ENCODE measurements at regions not wholly inside any gene's neighbourhood (a gene's known extent, or its start where the extent isn't known, plus 50 kb on each side); places are given as distances from the start of the nearest gene placed in this dataset.

DNA sequence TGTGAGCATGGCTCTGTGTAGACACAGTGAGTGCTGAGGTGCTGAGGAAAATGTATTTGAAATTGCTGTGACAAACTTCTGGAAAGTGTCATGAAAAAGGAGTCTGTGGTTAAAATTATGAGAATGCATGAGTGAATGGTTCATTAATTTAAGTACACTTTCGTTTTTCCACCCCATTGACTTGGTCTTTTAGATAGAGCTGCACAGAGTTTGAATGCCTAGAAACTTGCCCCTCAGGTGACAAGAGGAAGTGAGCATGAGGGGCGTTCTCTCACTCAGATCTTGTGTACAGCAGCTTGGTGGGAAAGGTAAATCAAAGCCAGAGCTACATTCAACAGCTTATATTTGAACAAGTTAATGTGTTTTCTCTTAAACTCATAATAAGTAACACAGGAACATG is 296.8 kb downstream of the WDR72 start:
- no peaks in the 10 kb centered on the region for H3K4me1 Mint-ChIP-seq
- POLR2A ChIA-PET, result no interaction called here
- ATAC-seq (no peak), DNase-seq (no peak)
- no peak overlapping the region for H3K27ac Mint-ChIP-seq
- no peak overlapping the region for H3K4me3 Mint-ChIP-seq
- peaks cover 0 to 17% (median 0%) of the 10 kb centered on the region in 5 donors for H3K27me3 Mint-ChIP-seq
- H3K36me3 Mint-ChIP-seq, result peaks cover 0 to 8% (median 0%) of the 10 kb centered on the region in 3 donors
- H3K9me3 Mint-ChIP-seq, result peaks cover 0 to 14% (median 8%) of the 10 kb centered on the region in 9 donors

DNA sequence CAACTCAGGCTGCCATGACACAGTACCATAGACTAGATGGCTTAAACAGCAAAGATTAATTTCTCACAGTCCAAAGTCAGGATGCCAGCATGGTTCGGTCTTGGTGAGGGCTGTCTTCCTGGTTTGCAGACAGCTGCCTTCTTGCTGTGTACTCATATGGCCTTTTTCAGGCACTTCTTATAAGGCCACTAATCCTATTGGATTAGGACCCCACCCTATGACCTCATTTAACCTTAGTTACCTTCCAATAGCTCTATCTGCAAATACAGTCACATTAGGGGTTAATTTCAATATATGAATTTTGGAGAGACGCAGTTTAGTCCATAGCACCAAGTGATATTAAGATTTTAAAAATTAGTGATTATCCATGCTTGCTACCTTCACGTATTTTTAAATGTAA is 297.8 kb downstream of the WDR72 start:
- H3K9me3 Mint-ChIP-seq, result peaks cover 0 to 14% (median 8%) of the 10 kb centered on the region in 9 donors
- ATAC-seq (no peak), DNase-seq (no peak)
- POLR2A ChIA-PET, result no interaction called here
- H3K27ac Mint-ChIP-seq, result no peak overlapping the region
- no peaks in the 10 kb centered on the region for H3K4me1 Mint-ChIP-seq
- H3K36me3 Mint-ChIP-seq, result peaks cover 0 to 8% (median 0%) of the 10 kb centered on the region in 3 donors
- peaks cover 0 to 24% (median 2%) of the 10 kb centered on the region in 5 donors for H3K27me3 Mint-ChIP-seq
- no peak overlapping the region for H3K4me3 Mint-ChIP-seq

DNA sequence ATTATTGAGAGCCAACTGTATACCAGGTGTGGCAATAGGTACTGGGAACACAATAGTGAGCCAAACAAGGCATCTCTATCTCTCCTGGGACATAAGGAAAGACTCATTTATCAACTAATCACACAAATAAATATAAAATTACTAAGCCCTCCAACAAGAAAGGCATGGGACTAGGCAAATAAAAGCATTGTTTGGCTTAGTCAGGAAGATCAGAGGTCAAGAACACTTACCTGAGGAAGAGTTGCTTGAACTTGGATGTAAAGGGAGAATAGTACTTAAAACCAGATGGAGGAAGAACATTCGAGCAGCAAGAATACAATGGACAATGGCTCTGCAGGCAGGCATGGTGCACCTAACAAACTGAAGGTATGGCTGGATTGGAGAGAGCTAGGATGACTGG is 300.7 kb downstream of the WDR72 start:
- peaks cover 0 to 8% (median 0%) of the 10 kb centered on the region in 3 donors for H3K36me3 Mint-ChIP-seq
- no peak for DNase-seq
- H3K4me3 Mint-ChIP-seq, result no peak overlapping the region
- peaks cover 0 to 25% (median 2%) of the 10 kb centered on the region in 5 donors for H3K27me3 Mint-ChIP-seq
- POLR2A ChIA-PET, result no interaction called here
- no peaks in the 10 kb centered on the region for H3K4me1 Mint-ChIP-seq
- H3K9me3 Mint-ChIP-seq, result peaks cover 0 to 14% (median 8%) of the 10 kb centered on the region in 9 donors
- no peak for ATAC-seq
- no peak overlapping the region for H3K27ac Mint-ChIP-seq

DNA sequence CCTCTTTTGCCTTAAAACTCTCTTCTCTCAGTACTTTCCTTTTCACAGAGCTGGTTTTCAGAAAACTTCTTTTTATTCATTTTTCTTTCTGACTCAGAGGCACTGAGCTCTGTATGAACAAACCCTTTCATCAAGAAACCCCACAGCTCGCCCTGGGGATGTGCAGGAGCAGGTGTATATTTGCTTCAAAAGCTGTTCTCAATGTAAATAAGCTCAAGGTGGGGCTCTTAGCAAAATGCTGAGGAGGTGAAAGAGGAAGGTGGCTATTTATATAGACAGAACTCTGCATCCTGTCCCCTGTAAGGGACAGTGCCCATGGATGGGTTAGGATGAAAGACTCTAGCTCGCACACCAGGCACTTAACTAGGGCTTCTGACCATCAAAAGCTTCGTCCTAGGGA is 302.0 kb downstream of the WDR72 start:
- peaks cover 0 to 11% (median 8%) of the 10 kb centered on the region in 9 donors for H3K9me3 Mint-ChIP-seq
- ATAC-seq (no peak), DNase-seq (no peak)
- H3K4me3 Mint-ChIP-seq, result no peak overlapping the region
- peaks cover 0 to 8% (median 0%) of the 10 kb centered on the region in 3 donors for H3K36me3 Mint-ChIP-seq
- peaks cover 0 to 25% (median 2%) of the 10 kb centered on the region in 5 donors for H3K27me3 Mint-ChIP-seq
- no peak overlapping the region for H3K27ac Mint-ChIP-seq
- POLR2A ChIA-PET, result no interaction called here
- H3K4me1 Mint-ChIP-seq, result no peaks in the 10 kb centered on the region

DNA sequence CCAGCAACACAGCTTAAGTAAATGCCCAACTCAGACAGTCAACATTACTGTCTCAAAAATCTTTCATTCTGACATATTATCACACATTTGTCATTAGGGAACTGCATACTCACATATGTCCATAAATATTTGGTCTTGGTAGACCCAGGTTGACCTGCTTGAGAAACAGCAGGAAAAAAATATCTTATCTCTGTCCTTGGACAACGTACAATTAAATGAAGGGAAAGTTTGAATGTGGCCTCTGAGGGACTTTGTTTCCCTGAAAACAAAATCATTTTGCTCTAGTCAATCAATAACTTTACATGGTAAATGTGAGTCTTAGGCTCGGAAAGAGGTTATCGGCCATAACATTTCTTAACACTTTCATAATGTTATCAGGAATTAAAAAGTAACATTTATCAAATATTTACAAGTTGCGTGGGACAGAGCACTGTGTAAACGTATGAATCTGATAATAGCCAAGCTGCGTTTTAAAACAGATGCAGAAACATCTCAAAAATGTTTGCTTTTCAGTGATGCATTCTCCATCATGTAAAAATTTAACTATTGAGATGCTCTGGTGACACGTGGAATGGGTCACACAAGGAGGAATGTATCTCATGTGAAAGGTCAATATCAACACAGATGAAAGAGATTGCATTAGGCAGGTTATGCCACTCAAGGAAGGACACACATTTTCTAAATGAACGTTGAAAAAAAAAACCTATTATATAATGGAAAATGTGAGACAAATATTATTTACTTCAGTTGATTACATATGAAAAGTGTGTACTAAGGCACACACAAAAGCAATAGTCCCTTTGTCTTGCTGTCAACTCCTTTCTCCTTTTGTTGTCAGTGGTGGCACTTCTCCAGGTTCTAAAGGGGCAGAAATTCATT is 304.4 kb downstream of the WDR72 start:
- H3K27ac Mint-ChIP-seq, result no peak overlapping the region
- DNase-seq (no peak), ATAC-seq (no peak)
- no peaks in the 10 kb centered on the region for H3K4me1 Mint-ChIP-seq
- H3K36me3 Mint-ChIP-seq, result no peaks in the 10 kb centered on the region
- no peak overlapping the region for H3K4me3 Mint-ChIP-seq
- peaks cover 0 to 4% (median 0%) of the 10 kb centered on the region in 9 donors for H3K9me3 Mint-ChIP-seq
- POLR2A ChIA-PET, result no interaction called here
- H3K27me3 Mint-ChIP-seq, result peaks cover 0 to 22% (median 2%) of the 10 kb centered on the region in 5 donors

DNA sequence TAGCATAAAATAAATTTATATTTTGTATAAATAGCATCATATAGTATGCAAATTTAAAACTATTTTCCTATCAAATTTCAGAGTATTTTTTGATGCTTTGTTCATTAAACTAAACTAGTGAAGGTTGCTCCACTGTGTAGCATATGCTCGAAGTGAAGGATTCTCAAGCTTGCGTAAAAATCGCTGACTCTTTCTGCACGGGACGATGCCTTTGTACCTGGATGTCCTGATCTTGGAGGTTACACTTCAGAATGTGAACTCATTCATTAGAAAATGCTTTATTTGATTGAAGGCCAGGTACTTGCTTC is 305.0 kb downstream of the WDR72 start:
- POLR2A ChIA-PET, result no interaction called here
- H3K4me3 Mint-ChIP-seq, result no peak overlapping the region
- H3K36me3 Mint-ChIP-seq, result no peaks in the 10 kb centered on the region
- no peak for DNase-seq
- peaks cover 0 to 22% (median 2%) of the 10 kb centered on the region in 5 donors for H3K27me3 Mint-ChIP-seq
- H3K9me3 Mint-ChIP-seq, result peaks cover 0 to 4% (median 0%) of the 10 kb centered on the region in 9 donors
- H3K4me1 Mint-ChIP-seq, result no peaks in the 10 kb centered on the region
- no peak for ATAC-seq
- no peak overlapping the region for H3K27ac Mint-ChIP-seq

DNA sequence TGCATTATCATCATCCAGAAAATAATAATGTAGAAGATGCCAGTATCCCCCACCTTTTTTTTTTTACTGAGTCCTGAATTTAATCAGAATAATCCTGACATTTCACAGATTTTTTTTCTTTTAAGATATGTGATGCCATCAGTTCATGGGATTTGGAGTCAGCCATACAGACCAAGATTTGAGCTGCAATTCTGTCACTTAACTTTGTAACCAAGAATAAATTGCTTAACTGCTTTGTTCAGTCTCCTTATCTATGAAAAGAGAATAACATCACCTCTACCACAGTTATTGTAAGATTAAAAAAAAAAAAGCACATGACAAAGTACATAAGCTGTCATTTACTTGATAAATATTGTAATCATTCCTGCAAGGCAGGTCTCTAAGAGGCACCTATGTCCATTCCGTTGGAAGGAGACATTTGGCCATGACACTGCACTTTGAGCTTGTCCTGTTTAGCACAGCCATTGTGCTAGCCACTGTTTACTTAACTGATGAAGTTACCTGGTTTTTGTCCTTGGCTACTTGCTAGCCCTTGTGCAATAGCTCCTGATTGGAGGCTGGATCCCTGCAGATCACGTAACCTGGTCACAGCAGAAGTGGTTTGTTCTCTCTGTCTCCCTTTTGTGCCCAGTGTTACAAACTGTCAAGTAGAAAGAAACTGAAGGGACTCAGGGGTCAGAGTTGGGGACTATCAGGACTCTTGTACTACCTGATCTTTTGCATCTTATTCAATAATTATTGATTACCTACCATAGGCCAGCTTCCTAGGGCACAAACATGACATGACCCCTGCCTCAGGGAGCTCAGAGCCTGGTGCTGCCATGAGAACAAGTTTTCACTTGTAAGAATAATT is 306.0 kb downstream of the WDR72 start:
- Mint-ChIP-seq H3K9me3 (no peaks in the 10 kb centered on the region), H3K4me1 (no peaks in the 10 kb centered on the region), H3K4me3 (no peak overlapping the region), H3K27ac (no peak overlapping the region), H3K36me3 (no peaks in the 10 kb centered on the region), H3K27me3 (peaks cover 0 to 16% (median 2%) of the 10 kb centered on the region in 5 donors)
- POLR2A ChIA-PET, result no interaction called here
- ATAC-seq (no peak), DNase-seq (no peak)

DNA sequence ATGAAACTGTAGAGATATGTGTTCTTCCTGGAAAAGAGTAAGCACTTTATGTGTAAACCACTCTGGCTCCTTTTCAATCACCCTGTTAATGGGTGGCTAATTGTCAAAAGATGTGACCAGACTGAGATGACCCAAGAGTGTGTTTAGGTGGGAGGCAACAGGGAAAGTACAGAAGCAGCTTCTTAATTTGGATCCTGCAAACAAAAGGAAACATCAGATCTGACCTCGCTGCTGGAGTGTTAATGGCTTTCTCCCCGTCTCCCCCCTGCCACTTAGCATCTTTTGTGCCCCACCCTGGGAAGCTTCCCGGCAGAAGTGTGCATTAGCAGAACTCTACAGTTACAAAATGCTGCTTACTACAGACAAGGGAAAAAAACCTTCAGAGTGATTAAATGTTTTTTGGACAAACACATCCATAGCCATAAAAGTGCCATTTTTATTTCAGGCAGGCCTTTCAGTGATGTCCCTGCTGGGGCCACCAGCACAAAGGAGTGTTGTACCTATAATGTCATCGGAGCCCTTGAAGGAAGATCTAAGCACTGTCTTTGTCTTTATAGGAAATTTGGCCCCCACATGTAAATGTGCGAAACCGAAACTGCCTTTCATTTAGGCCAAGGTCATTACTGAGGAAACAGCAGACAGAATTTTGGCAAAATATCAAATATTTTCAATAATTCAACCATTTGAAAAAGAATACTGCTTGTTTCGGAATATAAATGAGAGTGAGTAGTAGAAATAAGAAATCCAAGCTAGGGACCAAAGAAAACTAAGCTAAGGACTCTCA is 311.0 kb downstream of the WDR72 start:
- no peak overlapping the region for H3K27ac Mint-ChIP-seq
- no peaks in the 10 kb centered on the region for H3K36me3 Mint-ChIP-seq
- H3K4me3 Mint-ChIP-seq, result no peak overlapping the region
- DNase-seq (no peak), ATAC-seq (no peak)
- no peaks in the 10 kb centered on the region for H3K4me1 Mint-ChIP-seq
- H3K9me3 Mint-ChIP-seq, result no peaks in the 10 kb centered on the region
- POLR2A ChIA-PET, result no interaction called here
- peaks cover 0 to 7% (median 0%) of the 10 kb centered on the region in 5 donors for H3K27me3 Mint-ChIP-seq

DNA sequence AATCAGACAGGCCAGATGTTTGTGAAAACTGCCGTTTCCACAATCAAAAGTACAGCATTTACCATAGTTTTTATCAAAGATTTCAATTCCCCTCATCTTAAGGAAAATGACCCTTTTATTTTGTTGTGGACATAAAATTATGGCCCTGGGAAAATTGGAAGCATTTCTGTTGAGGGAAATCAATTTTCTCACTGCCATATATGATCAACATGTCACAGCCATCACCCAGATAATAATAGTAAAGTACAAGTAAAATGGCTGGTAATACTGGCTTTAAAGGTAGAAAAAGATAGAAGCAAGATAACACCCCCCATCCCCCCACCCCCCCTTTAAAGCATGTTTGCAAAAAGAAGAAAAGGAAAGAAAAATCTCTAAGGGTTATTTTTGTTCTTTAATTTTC is 311.7 kb downstream of the WDR72 start:
- peaks cover 0 to 7% (median 0%) of the 10 kb centered on the region in 5 donors for H3K27me3 Mint-ChIP-seq
- H3K27ac Mint-ChIP-seq, result no peak overlapping the region
- H3K4me1 Mint-ChIP-seq, result no peaks in the 10 kb centered on the region
- H3K36me3 Mint-ChIP-seq, result no peaks in the 10 kb centered on the region
- DNase-seq (no peak), ATAC-seq (no peak)
- no peaks in the 10 kb centered on the region for H3K9me3 Mint-ChIP-seq
- no peak overlapping the region for H3K4me3 Mint-ChIP-seq
- POLR2A ChIA-PET, result no interaction called here

DNA sequence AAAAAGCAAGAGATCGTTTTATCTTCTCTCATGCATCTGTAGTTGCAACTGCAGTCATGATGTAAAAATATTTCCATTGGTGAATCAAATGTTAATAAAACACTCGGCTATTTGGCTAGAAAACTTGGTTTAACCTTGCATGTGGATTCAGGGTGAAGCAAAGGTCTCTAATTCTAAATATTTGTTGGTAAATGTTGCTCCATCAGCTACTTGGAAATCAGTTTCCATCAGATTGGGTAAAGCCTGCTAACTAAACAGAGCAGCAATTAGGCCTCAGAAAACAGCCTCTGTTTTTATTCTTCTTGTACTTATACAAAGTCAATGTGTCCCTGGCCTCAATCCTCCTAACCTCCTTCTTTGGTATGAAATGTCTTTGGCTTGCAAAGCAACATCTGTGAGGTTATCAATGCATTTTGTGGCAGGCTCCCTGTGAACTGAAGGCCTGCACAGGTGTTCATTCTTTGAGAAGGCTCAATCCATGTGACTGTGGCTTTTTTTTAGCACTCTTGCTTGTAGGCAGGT is 312.3 kb downstream of the WDR72 start:
- no peak overlapping the region for H3K27ac Mint-ChIP-seq
- H3K4me3 Mint-ChIP-seq, result no peak overlapping the region
- DNase-seq (no peak), ATAC-seq (no peak)
- H3K4me1 Mint-ChIP-seq, result no peaks in the 10 kb centered on the region
- H3K36me3 Mint-ChIP-seq, result no peaks in the 10 kb centered on the region
- peaks cover 0 to 7% (median 1%) of the 10 kb centered on the region in 5 donors for H3K27me3 Mint-ChIP-seq
- no peaks in the 10 kb centered on the region for H3K9me3 Mint-ChIP-seq
- POLR2A ChIA-PET, result no interaction called here

DNA sequence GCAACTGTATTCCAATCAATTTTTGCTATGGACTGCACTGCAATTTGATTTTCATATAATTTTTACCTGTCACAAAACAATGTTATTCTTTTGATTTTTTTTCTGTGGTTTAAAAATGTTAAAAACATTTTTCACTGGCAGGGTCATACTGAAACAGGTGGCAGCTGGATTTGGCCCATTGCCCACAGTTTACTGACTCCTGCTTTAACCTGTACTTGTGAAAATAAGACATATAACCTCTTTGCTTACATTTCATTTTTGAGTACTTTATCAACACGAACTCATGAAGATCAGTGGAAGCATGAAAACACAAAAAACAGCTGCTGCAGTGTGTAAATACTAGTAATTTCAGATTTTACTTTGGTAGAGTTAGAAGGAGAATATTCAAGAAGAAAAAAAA is 313.1 kb downstream of the WDR72 start:
- no peak for DNase-seq
- Mint-ChIP-seq H3K9me3 (no peaks in the 10 kb centered on the region), H3K36me3 (no peaks in the 10 kb centered on the region), H3K4me3 (no peak overlapping the region), H3K27ac (no peak overlapping the region), H3K27me3 (peaks cover 0 to 7% (median 1%) of the 10 kb centered on the region in 5 donors), H3K4me1 (no peaks in the 10 kb centered on the region)
- POLR2A ChIA-PET, result no interaction called here
- no peak for ATAC-seq

DNA sequence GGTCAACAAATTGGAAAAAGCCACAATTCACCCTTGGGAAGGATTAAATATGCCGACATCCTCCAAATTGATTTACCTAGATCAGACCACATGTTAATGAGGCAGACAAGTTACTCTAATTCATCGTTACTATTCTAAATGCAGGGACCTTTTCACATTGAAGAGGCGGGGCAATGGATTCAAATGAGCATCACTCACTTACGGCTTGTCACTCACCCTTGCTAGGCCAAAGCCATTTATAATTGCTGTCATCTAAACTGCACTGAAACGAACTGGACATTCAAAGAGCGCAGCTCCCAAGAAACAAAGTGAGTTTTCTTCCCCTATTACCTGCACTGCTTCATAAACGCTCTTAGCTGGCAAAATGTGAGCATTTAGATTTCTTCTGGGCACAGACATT is 313.9 kb downstream of the WDR72 start:
- Mint-ChIP-seq H3K4me3 (no peak overlapping the region), H3K27ac (no peak overlapping the region), H3K9me3 (no peaks in the 10 kb centered on the region), H3K36me3 (no peaks in the 10 kb centered on the region), H3K27me3 (peaks cover 0 to 7% (median 0%) of the 10 kb centered on the region in 5 donors), H3K4me1 (no peaks in the 10 kb centered on the region)
- no peak for DNase-seq
- ATAC-seq, result no peak
- POLR2A ChIA-PET, result no interaction called here
